ENCODE measurements at regions not wholly inside any gene's neighbourhood (a gene's known extent, or its start where the extent isn't known, plus 50 kb on each side); places are given as distances from the start of the nearest gene placed in this dataset.

DNA sequence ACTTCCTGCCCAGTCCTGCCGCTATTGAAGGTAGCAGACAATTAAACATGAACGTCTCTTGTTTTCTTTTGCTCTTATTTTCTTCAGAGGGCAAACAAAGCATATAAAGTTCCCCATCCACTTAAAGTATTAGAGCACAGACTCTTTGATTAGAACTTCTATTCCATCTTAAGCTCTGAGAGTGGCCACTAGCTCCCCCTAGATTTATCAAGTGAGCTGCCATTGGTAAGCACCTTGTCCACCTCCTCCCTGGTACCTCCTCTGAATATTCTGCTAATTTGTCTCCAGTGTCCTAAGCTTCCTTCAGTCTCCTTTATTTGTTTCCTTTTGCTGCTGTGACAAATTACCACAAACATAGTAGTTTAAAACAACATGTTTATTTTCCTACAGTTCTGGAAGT lies 264.3 kb upstream of the KCNN2 start:
- TF ChIP-seq, protein P1, sequence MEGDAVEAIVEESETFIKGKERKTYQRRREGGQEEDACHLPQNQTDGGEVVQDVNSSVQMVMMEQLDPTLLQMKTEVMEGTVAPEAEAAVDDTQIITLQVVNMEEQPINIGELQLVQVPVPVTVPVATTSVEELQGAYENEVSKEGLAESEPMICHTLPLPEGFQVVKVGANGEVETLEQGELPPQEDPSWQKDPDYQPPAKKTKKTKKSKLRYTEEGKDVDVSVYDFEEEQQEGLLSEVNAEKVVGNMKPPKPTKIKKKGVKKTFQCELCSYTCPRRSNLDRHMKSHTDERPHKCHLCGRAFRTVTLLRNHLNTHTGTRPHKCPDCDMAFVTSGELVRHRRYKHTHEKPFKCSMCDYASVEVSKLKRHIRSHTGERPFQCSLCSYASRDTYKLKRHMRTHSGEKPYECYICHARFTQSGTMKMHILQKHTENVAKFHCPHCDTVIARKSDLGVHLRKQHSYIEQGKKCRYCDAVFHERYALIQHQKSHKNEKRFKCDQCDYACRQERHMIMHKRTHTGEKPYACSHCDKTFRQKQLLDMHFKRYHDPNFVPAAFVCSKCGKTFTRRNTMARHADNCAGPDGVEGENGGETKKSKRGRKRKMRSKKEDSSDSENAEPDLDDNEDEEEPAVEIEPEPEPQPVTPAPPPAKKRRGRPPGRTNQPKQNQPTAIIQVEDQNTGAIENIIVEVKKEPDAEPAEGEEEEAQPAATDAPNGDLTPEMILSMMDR (IDR thresholded peaks at IDR 0.05), result peak; percentile 23; the same call in 1 of the 2 replicates
- H3K27me3 Mint-ChIP-seq (ENCODE audit: insufficient read depth), result peaks cover 2% of the 10 kb centered on the region; the same call in 1 of the 2 replicates
- H3K9me3 Mint-ChIP-seq, result peaks cover 9% of the 10 kb centered on the region
- no peak overlapping the region for H3K27ac Mint-ChIP-seq
- no peak for DNase-seq
- no peak overlapping the region for H3K4me3 Mint-ChIP-seq
- H3K4me1 Mint-ChIP-seq (ENCODE audit: low read depth), result peaks cover 13% of the 10 kb centered on the region; the same call in 1 of the 2 replicates
- peaks cover 9% of the 10 kb centered on the region for H3K36me3 Mint-ChIP-seq (ENCODE audit: low read depth)

DNA sequence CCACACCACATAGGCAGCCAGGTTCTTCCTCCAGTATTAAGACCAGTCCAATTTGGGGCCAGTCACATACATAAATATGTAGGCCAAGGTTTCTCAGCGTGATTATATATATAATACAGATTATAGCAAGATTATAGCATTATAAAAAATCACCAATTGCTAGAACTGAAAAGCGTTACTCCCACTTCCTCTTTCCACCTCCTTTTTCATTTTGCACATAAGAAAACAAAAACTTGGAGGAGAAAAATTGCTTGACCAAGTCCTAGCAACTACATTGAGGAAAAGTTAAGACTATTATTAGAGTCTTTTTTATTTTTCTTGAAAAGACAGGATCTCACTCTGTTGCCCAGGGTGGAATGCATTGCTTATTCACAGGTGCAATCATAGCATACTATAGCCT lies 262.7 kb upstream of the KCNN2 start:
- no peak overlapping the region for H3K4me3 Mint-ChIP-seq
- H3K36me3 Mint-ChIP-seq (ENCODE audit: low read depth), result no peaks in the 10 kb centered on the region; the same call in 1 of the 2 replicates
- TF ChIP-seq, protein P1 (IDR thresholded peaks at IDR 0.05), result no peak
- H3K9me3 Mint-ChIP-seq, result no peaks in the 10 kb centered on the region
- H3K4me1 Mint-ChIP-seq (ENCODE audit: low read depth), result peaks cover 29% of the 10 kb centered on the region
- H3K27ac Mint-ChIP-seq, result no peak overlapping the region
- no peak for DNase-seq
- H3K27me3 Mint-ChIP-seq (ENCODE audit: insufficient read depth), result no peaks in the 10 kb centered on the region; the same call in 1 of the 2 replicates

DNA sequence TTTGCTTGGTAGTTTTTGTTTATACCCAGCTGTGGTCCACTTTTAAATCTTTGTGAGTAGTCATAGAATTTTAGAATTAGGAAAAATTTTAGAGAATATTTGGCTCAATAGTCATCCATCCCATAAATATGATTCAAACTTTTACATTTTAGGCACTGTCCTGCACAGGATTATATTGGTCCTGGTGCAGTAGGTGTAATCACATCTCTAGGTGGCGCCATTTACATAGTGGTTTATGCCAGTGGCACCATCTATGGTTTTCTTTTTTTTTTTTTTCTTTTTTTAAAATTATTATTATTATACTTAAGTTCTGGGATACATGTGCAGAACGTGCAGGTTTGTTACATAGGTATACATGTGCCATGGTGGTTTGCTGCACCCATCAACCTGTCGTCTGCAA lies 260.7 kb upstream of the KCNN2 start:
- peak; percentile 81 for DNase-seq
- Mint-ChIP-seq H3K27me3 (ENCODE audit: insufficient read depth) (no peaks in the 10 kb centered on the region; the same call in 1 of the 2 replicates), H3K4me3 (no peak overlapping the region), H3K9me3 (no peaks in the 10 kb centered on the region), H3K4me1 (ENCODE audit: low read depth) (peaks cover 40% of the 10 kb centered on the region), H3K36me3 (ENCODE audit: low read depth) (no peaks in the 10 kb centered on the region; the same call in 1 of the 2 replicates), H3K27ac (no peak overlapping the region)
- TF ChIP-seq, protein P1 (IDR thresholded peaks at IDR 0.05), result peak; percentile 91

DNA sequence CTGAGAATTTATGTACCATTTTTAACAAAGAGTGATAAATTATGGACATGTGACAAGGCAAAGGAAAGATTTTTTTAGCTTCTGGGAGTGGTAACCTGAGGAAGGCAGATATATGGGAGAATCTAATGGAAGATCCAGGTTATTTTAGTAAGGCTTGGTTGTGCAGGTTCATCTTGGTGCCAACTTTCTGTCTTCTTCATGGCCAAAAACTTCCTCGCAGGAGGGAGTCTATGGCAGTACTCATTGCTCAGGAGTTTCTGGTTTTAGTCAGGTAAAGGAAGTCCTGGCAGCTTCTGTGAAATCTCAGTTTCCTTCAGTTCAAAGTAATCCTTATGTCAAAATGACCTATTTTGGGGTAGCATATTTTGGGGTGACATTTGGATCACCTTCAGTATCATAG lies 248.3 kb upstream of the KCNN2 start:
- TF ChIP-seq, protein P1 (IDR thresholded peaks at IDR 0.05), result no peak
- H3K27ac Mint-ChIP-seq, result no peak overlapping the region
- no peaks in the 10 kb centered on the region for H3K27me3 Mint-ChIP-seq (ENCODE audit: insufficient read depth)
- peaks cover 56% of the 10 kb centered on the region for H3K4me1 Mint-ChIP-seq (ENCODE audit: low read depth)
- no peaks in the 10 kb centered on the region for H3K9me3 Mint-ChIP-seq
- H3K4me3 Mint-ChIP-seq, result no peak overlapping the region
- no peak for DNase-seq
- H3K36me3 Mint-ChIP-seq (ENCODE audit: low read depth), result peaks cover 5% of the 10 kb centered on the region; the same call in 1 of the 2 replicates

DNA sequence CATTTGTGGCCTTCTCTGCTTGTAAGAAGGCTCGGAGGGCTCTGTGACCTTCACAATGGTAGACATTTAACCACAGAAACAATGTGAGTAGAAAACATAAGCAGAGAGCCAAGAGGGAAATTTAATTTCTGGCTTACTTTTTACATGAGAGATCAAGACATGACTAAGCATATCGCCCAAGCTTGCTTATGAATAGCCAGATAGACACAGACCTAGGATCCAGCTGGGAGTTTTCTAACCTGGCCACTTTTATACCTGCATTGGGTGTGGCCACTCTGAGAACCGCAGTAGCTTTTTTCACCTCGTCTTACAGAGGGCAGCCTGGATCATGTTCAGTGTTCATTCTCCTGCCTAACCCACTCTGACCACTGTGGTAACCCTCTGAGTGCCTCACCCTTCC lies 244.9 kb upstream of the KCNN2 start:
- Mint-ChIP-seq H3K9me3 (no peaks in the 10 kb centered on the region), H3K4me3 (no peak overlapping the region), H3K27ac (no peak overlapping the region), H3K27me3 (ENCODE audit: insufficient read depth) (no peaks in the 10 kb centered on the region), H3K36me3 (ENCODE audit: low read depth) (no peaks in the 10 kb centered on the region), H3K4me1 (ENCODE audit: low read depth) (peaks cover 54% of the 10 kb centered on the region)
- TF ChIP-seq, protein P1 (IDR thresholded peaks at IDR 0.05), result no peak
- DNase-seq, result no peak

DNA sequence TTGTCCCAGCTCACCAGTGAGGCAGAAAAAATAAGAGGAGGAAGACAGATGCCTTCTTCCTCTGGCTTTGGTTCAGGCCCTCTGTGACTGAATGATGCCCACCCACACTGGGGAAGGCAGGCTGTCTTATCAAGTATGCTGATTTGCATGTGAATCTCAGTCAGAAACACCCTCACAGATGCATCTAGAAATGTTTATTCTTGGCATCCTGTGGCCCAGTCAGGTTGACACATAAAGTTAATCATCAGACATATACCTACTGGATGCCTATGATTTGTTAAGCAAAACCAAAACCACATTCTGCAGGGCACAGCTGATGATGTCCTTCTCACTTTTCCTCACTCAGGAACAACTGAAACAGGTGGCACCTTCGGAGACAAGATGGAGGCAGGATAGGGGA lies 243.4 kb upstream of the KCNN2 start:
- H3K27me3 Mint-ChIP-seq (ENCODE audit: insufficient read depth), result no peaks in the 10 kb centered on the region
- H3K9me3 Mint-ChIP-seq, result no peaks in the 10 kb centered on the region
- no peak overlapping the region for H3K4me3 Mint-ChIP-seq
- H3K36me3 Mint-ChIP-seq (ENCODE audit: low read depth), result no peaks in the 10 kb centered on the region
- DNase-seq, result no peak
- H3K4me1 Mint-ChIP-seq (ENCODE audit: low read depth), result peaks cover 52% of the 10 kb centered on the region
- H3K27ac Mint-ChIP-seq, result no peak overlapping the region
- TF ChIP-seq, protein P1 (IDR thresholded peaks at IDR 0.05), result no peak
